Prostate gland (tissue), 2 donors: ENCODE measurements at regions not wholly inside any gene's neighbourhood (a gene's known extent, or its start where the extent isn't known, plus 50 kb on each side); places are given as distances from the start of the nearest gene placed in this dataset.

ENCODE experiments used
- DNase-seq: peaks from one replicate; pipeline ENCODE4 v3.0.0-alpha.2; 2019; ENCODE audit warnings: low spot score
- H3K27ac ChIP-seq, 2 donors: fragments of 200-600 bp; sonication (generic); 2 replicates each; pipeline ENCODE4 v1.5.1; 2017 to 2019
- H3K27me3 ChIP-seq: fragments of 200-600 bp; sonication (generic); replicated peaks from 2 replicates; pipeline ENCODE4 v1.5.1; 2019; ENCODE audit not compliant: insufficient read depth
- H3K36me3 ChIP-seq, 2 donors: fragments of 200-600 bp; sonication (generic); 1 replicate in 1 of 2; 2 replicates in 1 of 2; pipeline versions ENCODE4 v1.5.1 to v1.8.1; 2017 to 2019
- H3K4me1 ChIP-seq: fragments of 200-600 bp; sonication (generic); replicated peaks from 2 replicates; pipeline ENCODE4 v1.5.1; 2019
- H3K4me3 ChIP-seq, 2 donors: fragments of 200-600 bp; sonication (generic); 2 replicates each; pipeline ENCODE4 v1.5.1; 2017 to 2019
- H3K9me3 ChIP-seq: fragments of 200-600 bp; sonication (generic); 2 replicates; pipeline ENCODE4 v1.5.1; 2017
- CTCF ChIP-seq, 4 experiments: fragments of 200-600 bp in 2 of 4; fragments of 450-650 bp in 2 of 4; sonication (generic) in 2 of 4; IDR thresholded peaks; 1 replicate in 3 of 4; 2 replicates in 1 of 4; pipeline ENCODE4 v1.5.1; 2016 to 2019; ENCODE audit warnings: antibody characterized with exemption in 4 of 4, mild to moderate bottlenecking in 2 of 4, moderate library complexity in 2 of 4
- POLR2A ChIP-seq: fragments of 450-650 bp; IDR thresholded peaks from one replicate; pipeline ENCODE4 v1.6.1; 2016; ENCODE audit warnings: antibody characterized with exemption, mild to moderate bottlenecking
- POLR2AphosphoS5 ChIP-seq: sonication (generic); formaldehyde crosslinking; IDR thresholded peaks from one replicate; pipeline ENCODE4 v1.6.1; 2017; ENCODE audit warnings: antibody characterized with exemption
- whole genome bisulfite sequencing: methylation state at CpG from one replicate; pipeline ENCODE4 v1.1.5; 2018; 5-methylcytosine and 5-hydroxymethylcytosine counted together
- intact Hi-C: fragments of 100-400 bp; cut with DNase I; formaldehyde crosslinking; loops from one replicate; pipeline ENCODE4 v1.14.2; 2022

- intact Hi-C loops: loop anchor here (1.0 kb wide), 1 partner anchor 9 kb away; no protein-coding TSS in a partner anchor
- DNase-seq: no peak
- Histone ChIP-seq H3K27ac (peak overlapping the region; percentile 100), H3K9me3 (no peaks in the 10 kb centered on the region), H3K4me1 (peaks cover 11% of the 10 kb centered on the region), H3K36me3 (no peaks in the 10 kb centered on the region), H3K27me3 (no peaks in the 10 kb centered on the region), H3K4me3 (peak overlapping the region; percentile 13 to 87)
- TF ChIP-seq CTCF (IDR thresholded peaks at IDR 0.05): no peak
- TF ChIP-seq POLR2A: no peak
- no peak for TF ChIP-seq POLR2AphosphoS5
- WGBS: 19% methylated on average over 19 of the region's 19 CpGs
These were observed 82.9 kb upstream of the PPARA start for GRCh38 chr22:46067159-46068111.

- 32% methylated on average over 2 of the region's 2 CpGs for WGBS
- no peaks in the 10 kb centered on the region for H3K9me3 ChIP-seq
- DNase-seq: no peak
- H3K4me3 ChIP-seq: peak overlapping the region in 1 of 2 donors; percentile 87
- H3K27me3 ChIP-seq: no peaks in the 10 kb centered on the region
- intact Hi-C loops: no loop called here
- H3K27ac ChIP-seq: peak overlapping the region; percentile 100
- TF ChIP-seq CTCF (IDR thresholded peaks at IDR 0.05) (no peak), POLR2A (no peak), POLR2AphosphoS5 (no peak)
- no peaks in the 10 kb centered on the region for H3K36me3 ChIP-seq
- H3K4me1 ChIP-seq: peaks cover 5% of the 10 kb centered on the region
These were observed 82.1 kb upstream of the PPARA start for GRCh38 chr22:46068181-46068592.

GRCh38 chr22:46068593-46069491 lies 81.5 kb upstream of the PPARA start:
- H3K4me3 ChIP-seq: peak overlapping the region; percentile 78 to 87
- intact Hi-C loops: no loop called here
- H3K36me3 ChIP-seq: no peaks in the 10 kb centered on the region
- no peaks in the 10 kb centered on the region for H3K27me3 ChIP-seq
- 9% methylated on average over 14 of the region's 14 CpGs for WGBS
- peak overlapping the region; percentile 100 for H3K27ac ChIP-seq
- TF ChIP-seq POLR2AphosphoS5 (no peak), CTCF (IDR thresholded peaks at IDR 0.05) (no peak), POLR2A (no peak)
- no peak for DNase-seq
- no peaks in the 10 kb centered on the region for H3K9me3 ChIP-seq
- no peaks in the 10 kb centered on the region for H3K4me1 ChIP-seq

GRCh38 chr22:46069521-46070214 lies 80.7 kb upstream of the PPARA start:
- H3K4me1 ChIP-seq: no peaks in the 10 kb centered on the region
- peak; percentile 95 for DNase-seq
- 3% methylated on average over 24 of the region's 24 CpGs for WGBS
- TF ChIP-seq POLR2A (peak; percentile 91), CTCF (IDR thresholded peaks at IDR 0.05) (no peak), POLR2AphosphoS5 (peak; percentile 99)
- no peaks in the 10 kb centered on the region for H3K36me3 ChIP-seq
- H3K27me3 ChIP-seq: no peaks in the 10 kb centered on the region
- intact Hi-C loops: loop anchor here (2.0 kb wide), 1 partner anchor 15 kb away; no protein-coding TSS in a partner anchor
- peak overlapping the region; percentile 78 to 87 for H3K4me3 ChIP-seq
- H3K9me3 ChIP-seq: no peaks in the 10 kb centered on the region
- H3K27ac ChIP-seq: peak overlapping the region; percentile 100
